ENCODE measurements at regions not wholly inside any gene's neighbourhood (a gene's known extent, or its start where the extent isn't known, plus 50 kb on each side); places are given as distances from the start of the nearest gene placed in this dataset.

- ATAC-seq, result no peak
- no peak for TF ChIP-seq CTCF (IDR thresholded peaks at IDR 0.05)
- Histone ChIP-seq H3K27ac (no peak overlapping the region), H3K9me3 (no peaks in the 10 kb centered on the region), H3K4me3 (no peak overlapping the region), H3K4me1 (peaks cover 8% of the 10 kb centered on the region), H3K27me3 (no peaks in the 10 kb centered on the region), H3K36me3 (no peaks in the 10 kb centered on the region)
- intact Hi-C loops (cut with DNase I), result no loop called here
- no peak for DNase-seq
These were observed 197.2 kb upstream of the AHR start for GRCh38 chr7:17101207-17101696.

GRCh38 chr7:17103170-17103569, 195.3 kb upstream of the AHR start:
- Histone ChIP-seq H3K4me1 (peaks cover 8% of the 10 kb centered on the region), H3K36me3 (no peaks in the 10 kb centered on the region), H3K4me3 (no peak overlapping the region), H3K27me3 (no peaks in the 10 kb centered on the region), H3K27ac (no peak overlapping the region), H3K9me3 (no peaks in the 10 kb centered on the region)
- intact Hi-C loops (cut with DNase I), result no loop called here
- ATAC-seq (no peak), DNase-seq (no peak)
- no peak for TF ChIP-seq CTCF (IDR thresholded peaks at IDR 0.05)

GRCh38 chr7:17103984-17104383, 194.5 kb upstream of the AHR start:
- TF ChIP-seq CTCF (IDR thresholded peaks at IDR 0.05), result no peak
- Histone ChIP-seq H3K9me3 (no peaks in the 10 kb centered on the region), H3K27ac (no peak overlapping the region), H3K27me3 (no peaks in the 10 kb centered on the region), H3K36me3 (no peaks in the 10 kb centered on the region), H3K4me1 (peaks cover 3% of the 10 kb centered on the region), H3K4me3 (no peak overlapping the region)
- intact Hi-C loops (cut with DNase I), result no loop called here
- no peak for DNase-seq
- no peak for ATAC-seq

GRCh38 chr7:17104419-17104818, 194.0 kb upstream of the AHR start:
- intact Hi-C loops (cut with DNase I), result no loop called here
- ATAC-seq (no peak), DNase-seq (no peak)
- Histone ChIP-seq H3K36me3 (no peaks in the 10 kb centered on the region), H3K27ac (no peak overlapping the region), H3K9me3 (no peaks in the 10 kb centered on the region), H3K4me3 (no peak overlapping the region), H3K4me1 (peaks cover 3% of the 10 kb centered on the region), H3K27me3 (no peaks in the 10 kb centered on the region)
- no peak for TF ChIP-seq CTCF (IDR thresholded peaks at IDR 0.05)

- intact Hi-C loops (cut with DNase I), result no loop called here
- no peak for DNase-seq
- TF ChIP-seq CTCF (IDR thresholded peaks at IDR 0.05), result no peak
- H3K4me3 ChIP-seq, result no peak overlapping the region
- no peaks in the 10 kb centered on the region for H3K27me3 ChIP-seq
- ATAC-seq, result no peak
- H3K27ac ChIP-seq, result no peak overlapping the region
- peaks cover 3% of the 10 kb centered on the region for H3K4me1 ChIP-seq
- no peaks in the 10 kb centered on the region for H3K9me3 ChIP-seq
- no peaks in the 10 kb centered on the region for H3K36me3 ChIP-seq
These were observed 192.8 kb upstream of the AHR start for GRCh38 chr7:17105701-17106100.

GRCh38 chr7:17108049-17108584, 190.3 kb upstream of the AHR start:
- Histone ChIP-seq H3K9me3 (no peaks in the 10 kb centered on the region), H3K36me3 (no peaks in the 10 kb centered on the region), H3K27ac (no peak overlapping the region), H3K4me3 (no peak overlapping the region), H3K4me1 (peaks cover 3% of the 10 kb centered on the region), H3K27me3 (no peaks in the 10 kb centered on the region)
- DNase-seq, result no peak
- intact Hi-C loops (cut with DNase I), result no loop called here
- no peak for ATAC-seq
- TF ChIP-seq CTCF (IDR thresholded peaks at IDR 0.05), result no peak
